Astrocyte (in vitro differentiated cells and primary cell): ENCODE measurements at regions not wholly inside any gene's neighbourhood (a gene's known extent, or its start where the extent isn't known, plus 50 kb on each side); places are given as distances from the start of the nearest gene placed in this dataset.

Source experiments
- DNase-seq: peaks from one replicate; pipeline ENCODE4 v3.0.0-alpha.2; 2010; ENCODE audit warnings: low read depth
- FAIRE-seq: peaks from 2 replicates; lab custom pipeline; 2011; peaks lifted over from hg19 to GRCh38; lab: Jason Lieb, UNC
- H2AFZ ChIP-seq: 2 replicates; pipeline ENCODE4 v1.6.0; 2012; ENCODE audit warnings: low read depth, low read length, inconsistent platforms
- H3K27ac ChIP-seq: 2 replicates; pipeline ENCODE4 v1.5.1; 2011; ENCODE audit warnings: low read depth, low read length, inconsistent platforms
- H3K27me3 ChIP-seq: 2 replicates; pipeline ENCODE4 v1.6.0; 2011; ENCODE audit warnings: low read length, inconsistent platforms; ENCODE audit not compliant: insufficient read depth
- H3K36me3 ChIP-seq: 2 replicates; pipeline ENCODE4 v1.5.1; 2011; ENCODE audit warnings: low read length, inconsistent platforms; ENCODE audit not compliant: insufficient read depth
- H3K4me1 ChIP-seq: 2 replicates; pipeline ENCODE4 v1.5.1; 2011; ENCODE audit warnings: low read length, inconsistent platforms; ENCODE audit not compliant: insufficient read depth
- H3K4me2 ChIP-seq: 2 replicates; pipeline ENCODE4 v1.6.0; 2012; ENCODE audit warnings: low read length, inconsistent platforms
- H3K4me3 ChIP-seq: 2 replicates; pipeline ENCODE4 v1.5.1; 2011; ENCODE audit warnings: low read depth, mild to moderate bottlenecking, low read length, inconsistent platforms; ENCODE audit not compliant: insufficient read depth
- H3K79me2 ChIP-seq: 2 replicates; pipeline ENCODE4 v1.6.0; 2012; ENCODE audit warnings: mild to moderate bottlenecking, low read length, inconsistent platforms; ENCODE audit not compliant: insufficient read depth
- H3K9ac ChIP-seq: 2 replicates; pipeline ENCODE4 v1.6.0; 2012; ENCODE audit warnings: mild to moderate bottlenecking, low read length, inconsistent platforms
- H3K9me3 ChIP-seq: 2 replicates; pipeline ENCODE4 v1.5.1; 2012; ENCODE audit warnings: low read depth, mild to moderate bottlenecking, low read length, inconsistent platforms; ENCODE audit not compliant: insufficient read depth
- H4K20me1 ChIP-seq: 2 replicates; pipeline ENCODE4 v1.6.0; 2012; ENCODE audit warnings: low read length, inconsistent platforms; ENCODE audit not compliant: insufficient read depth
- H3K27ac Mint-ChIP-seq: one replicate; pipeline ENCODE4 v1.8.0; 2021; ENCODE audit warnings: mild to moderate bottlenecking, mixed read lengths; ENCODE audit not compliant: unreplicated experiment
- H3K27me3 Mint-ChIP-seq: one replicate; pipeline ENCODE4 v1.8.0; 2021; ENCODE audit warnings: low read depth, mixed read lengths; ENCODE audit not compliant: unreplicated experiment
- H3K36me3 Mint-ChIP-seq: one replicate; pipeline ENCODE4 v1.8.0; 2021; ENCODE audit warnings: low read depth, mixed read lengths; ENCODE audit not compliant: unreplicated experiment
- H3K4me1 Mint-ChIP-seq: one replicate; pipeline ENCODE4 v1.8.0; 2021; ENCODE audit warnings: low read depth, mixed read lengths; ENCODE audit not compliant: unreplicated experiment
- H3K4me3 Mint-ChIP-seq: one replicate; pipeline ENCODE4 v1.8.0; 2021; ENCODE audit warnings: mild to moderate bottlenecking, moderate library complexity, mixed read lengths; ENCODE audit not compliant: unreplicated experiment
- H3K9me3 Mint-ChIP-seq: one replicate; pipeline ENCODE4 v1.8.0; 2021; ENCODE audit warnings: mild to moderate bottlenecking, mixed read lengths; ENCODE audit not compliant: unreplicated experiment
- EZH2 ChIP-seq: IDR thresholded peaks from 2 replicates; pipeline ENCODE4 v1.6.1; 2012; ENCODE audit warnings: mild to moderate bottlenecking, low read length, inconsistent platforms; ENCODE audit not compliant: insufficient read depth
- TF ChIP-seq, protein P1 (sequence below): IDR thresholded peaks from 2 replicates; pipeline ENCODE4 v1.5.1; 2011; ENCODE audit warnings: low read depth, mild to moderate bottlenecking, inconsistent platforms, low read length, moderate library complexity; ENCODE audit not compliant: insufficient read depth

DNA sequence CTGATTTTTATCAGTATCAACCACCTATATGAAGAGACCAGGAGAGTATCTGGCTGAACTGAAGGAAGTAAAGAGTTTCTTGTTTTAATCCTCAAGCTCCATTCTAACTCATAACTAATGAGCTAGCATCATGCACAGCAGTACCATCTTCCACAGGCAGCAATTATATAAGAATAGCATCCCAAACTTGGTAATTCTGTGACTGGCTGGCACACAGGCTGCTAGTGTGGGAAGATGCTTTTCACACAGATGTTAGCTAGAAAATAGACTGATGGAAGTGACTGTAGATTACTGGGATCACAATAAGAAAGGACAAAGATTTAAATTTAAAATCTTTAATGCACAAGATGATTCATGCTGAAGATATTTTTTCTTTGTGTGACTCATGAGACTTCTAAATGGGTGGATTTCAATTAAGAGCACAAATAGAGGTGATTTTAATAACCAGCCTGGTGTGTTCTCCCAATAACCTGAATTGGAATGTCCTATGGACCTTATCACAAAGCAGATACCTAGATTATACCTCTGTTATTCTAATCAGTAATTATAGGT is 417.7 kb upstream of the ATXN7L3B start:
- Mint-ChIP-seq H3K36me3 (no peaks in the 10 kb centered on the region), H3K27ac (no peak overlapping the region), H3K27me3 (no peaks in the 10 kb centered on the region), H3K4me1 (peaks cover 2% of the 10 kb centered on the region), H3K9me3 (no peaks in the 10 kb centered on the region), H3K4me3 (no peak overlapping the region)
- no peak overlapping the region for H3K4me3 ChIP-seq
- no peaks in the 10 kb centered on the region for H3K27me3 ChIP-seq
- no peak overlapping the region for H3K4me2 ChIP-seq
- H3K27ac ChIP-seq = no peak overlapping the region
- H3K9ac ChIP-seq = no peak overlapping the region
- H3K4me1 ChIP-seq = no peaks in the 10 kb centered on the region
- no peak for DNase-seq
- no peaks in the 10 kb centered on the region for H3K79me2 ChIP-seq
- H4K20me1 ChIP-seq = no peaks in the 10 kb centered on the region
- no peak for FAIRE-seq
- H3K36me3 ChIP-seq = no peaks in the 10 kb centered on the region
- TF ChIP-seq EZH2 = no peak
- no peak overlapping the region for H2AFZ ChIP-seq
- H3K9me3 ChIP-seq = no peaks in the 10 kb centered on the region

DNA sequence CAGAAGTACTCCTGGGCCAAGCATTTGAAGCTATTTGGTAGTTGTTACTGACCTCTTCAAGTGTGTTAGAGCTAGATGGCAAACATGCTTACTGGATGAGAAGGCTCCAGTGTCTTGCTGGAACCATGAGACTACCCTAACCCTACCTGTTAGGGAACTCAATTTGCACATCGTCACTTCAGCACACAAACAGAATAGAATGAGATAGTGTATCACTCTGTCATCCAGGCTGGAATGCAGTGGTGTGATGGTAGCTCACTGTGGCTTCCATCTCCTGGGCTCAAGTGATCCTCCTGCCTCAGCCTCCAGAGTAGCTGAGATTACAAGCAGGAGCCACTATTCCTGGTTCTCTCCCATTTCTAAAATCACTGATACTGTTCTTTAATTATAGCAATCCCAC is 417.0 kb upstream of the ATXN7L3B start:
- TF ChIP-seq, protein P1, sequence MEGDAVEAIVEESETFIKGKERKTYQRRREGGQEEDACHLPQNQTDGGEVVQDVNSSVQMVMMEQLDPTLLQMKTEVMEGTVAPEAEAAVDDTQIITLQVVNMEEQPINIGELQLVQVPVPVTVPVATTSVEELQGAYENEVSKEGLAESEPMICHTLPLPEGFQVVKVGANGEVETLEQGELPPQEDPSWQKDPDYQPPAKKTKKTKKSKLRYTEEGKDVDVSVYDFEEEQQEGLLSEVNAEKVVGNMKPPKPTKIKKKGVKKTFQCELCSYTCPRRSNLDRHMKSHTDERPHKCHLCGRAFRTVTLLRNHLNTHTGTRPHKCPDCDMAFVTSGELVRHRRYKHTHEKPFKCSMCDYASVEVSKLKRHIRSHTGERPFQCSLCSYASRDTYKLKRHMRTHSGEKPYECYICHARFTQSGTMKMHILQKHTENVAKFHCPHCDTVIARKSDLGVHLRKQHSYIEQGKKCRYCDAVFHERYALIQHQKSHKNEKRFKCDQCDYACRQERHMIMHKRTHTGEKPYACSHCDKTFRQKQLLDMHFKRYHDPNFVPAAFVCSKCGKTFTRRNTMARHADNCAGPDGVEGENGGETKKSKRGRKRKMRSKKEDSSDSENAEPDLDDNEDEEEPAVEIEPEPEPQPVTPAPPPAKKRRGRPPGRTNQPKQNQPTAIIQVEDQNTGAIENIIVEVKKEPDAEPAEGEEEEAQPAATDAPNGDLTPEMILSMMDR = no peak
- TF ChIP-seq EZH2 = no peak
- DNase-seq = no peak
- Histone ChIP-seq H3K4me2 (no peak overlapping the region), H4K20me1 (no peaks in the 10 kb centered on the region), H3K27ac (no peak overlapping the region), H3K4me3 (no peak overlapping the region), H3K9me3 (no peaks in the 10 kb centered on the region), H3K9ac (no peak overlapping the region), H3K27me3 (no peaks in the 10 kb centered on the region), H3K79me2 (no peaks in the 10 kb centered on the region), H3K4me1 (no peaks in the 10 kb centered on the region), H3K36me3 (no peaks in the 10 kb centered on the region), H2AFZ (no peak overlapping the region)
- H3K27me3 Mint-ChIP-seq = no peaks in the 10 kb centered on the region
- no peak for FAIRE-seq
- H3K4me3 Mint-ChIP-seq = no peak overlapping the region
- H3K27ac Mint-ChIP-seq = no peak overlapping the region
- H3K36me3 Mint-ChIP-seq = no peaks in the 10 kb centered on the region
- no peaks in the 10 kb centered on the region for H3K9me3 Mint-ChIP-seq
- H3K4me1 Mint-ChIP-seq = peaks cover 2% of the 10 kb centered on the region

DNA sequence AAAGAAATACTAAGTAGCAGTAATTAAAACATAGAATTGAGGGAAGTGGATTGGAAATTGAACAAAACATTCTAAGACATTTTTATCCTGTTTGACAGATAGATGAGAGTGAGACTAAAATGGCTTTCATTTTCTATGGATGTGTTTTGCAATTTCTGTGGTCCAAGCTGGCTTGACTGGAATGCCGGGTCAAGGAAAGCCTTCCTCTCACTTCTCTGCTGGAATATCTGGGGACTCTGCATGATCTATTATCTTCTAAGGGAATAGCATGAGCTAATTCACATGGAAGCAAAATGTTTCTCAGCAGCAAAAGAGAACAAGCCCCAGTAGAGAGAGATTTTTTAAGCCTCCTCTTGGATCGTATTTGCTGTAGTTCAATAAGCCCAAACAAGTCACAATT is 407.9 kb upstream of the ATXN7L3B start:
- no peaks in the 10 kb centered on the region for H3K36me3 ChIP-seq
- DNase-seq (peak; percentile 2), FAIRE-seq (no peak)
- no peak overlapping the region for H2AFZ ChIP-seq
- no peaks in the 10 kb centered on the region for H3K4me1 ChIP-seq
- no peak overlapping the region for H3K27ac ChIP-seq
- H3K4me2 ChIP-seq = no peak overlapping the region
- H3K27me3 Mint-ChIP-seq = no peaks in the 10 kb centered on the region
- H3K4me3 Mint-ChIP-seq = no peak overlapping the region
- no peaks in the 10 kb centered on the region for H4K20me1 ChIP-seq
- H3K36me3 Mint-ChIP-seq = no peaks in the 10 kb centered on the region
- H3K27ac Mint-ChIP-seq = peak overlapping the region; percentile 84
- no peak overlapping the region for H3K4me3 ChIP-seq
- no peaks in the 10 kb centered on the region for H3K9me3 Mint-ChIP-seq
- H3K9ac ChIP-seq = no peak overlapping the region
- H3K79me2 ChIP-seq = no peaks in the 10 kb centered on the region
- no peaks in the 10 kb centered on the region for H3K27me3 ChIP-seq
- no peak for TF ChIP-seq EZH2
- TF ChIP-seq, protein P1 = no peak
- H3K4me1 Mint-ChIP-seq = peaks cover 4% of the 10 kb centered on the region
- no peaks in the 10 kb centered on the region for H3K9me3 ChIP-seq
